ENCODE measurements at regions not wholly inside any gene's neighbourhood (a gene's known extent, or its start where the extent isn't known, plus 50 kb on each side); places are given as distances from the start of the nearest gene placed in this dataset.
A peak's percentile ranks its signal among the peaks of the same experiment; 100 is the strongest.

DNA sequence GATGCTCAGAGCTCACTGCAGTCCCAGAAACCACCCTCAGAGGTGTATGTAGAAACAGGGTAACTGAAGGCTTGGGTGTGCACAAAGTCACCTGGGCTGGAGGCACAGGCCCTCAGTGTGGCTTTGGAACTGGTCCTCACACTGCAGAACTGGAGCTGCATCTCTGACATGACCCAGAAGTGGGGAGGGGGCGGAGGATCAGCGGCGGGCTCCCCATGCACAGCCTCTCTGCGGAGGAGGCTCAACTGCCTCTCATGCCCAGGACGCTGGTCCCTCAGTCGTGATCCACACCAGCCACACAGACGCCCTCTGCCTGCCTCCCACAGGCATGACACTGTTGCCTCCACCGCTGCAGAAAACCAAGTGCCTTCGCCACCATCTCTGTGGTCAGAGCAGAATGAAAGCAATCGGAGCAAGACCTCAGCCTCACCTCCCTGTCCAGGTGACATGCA lies 73.7 kb downstream of the TM2D3 start (continued):
- TF ChIP-seq, protein P1, sequence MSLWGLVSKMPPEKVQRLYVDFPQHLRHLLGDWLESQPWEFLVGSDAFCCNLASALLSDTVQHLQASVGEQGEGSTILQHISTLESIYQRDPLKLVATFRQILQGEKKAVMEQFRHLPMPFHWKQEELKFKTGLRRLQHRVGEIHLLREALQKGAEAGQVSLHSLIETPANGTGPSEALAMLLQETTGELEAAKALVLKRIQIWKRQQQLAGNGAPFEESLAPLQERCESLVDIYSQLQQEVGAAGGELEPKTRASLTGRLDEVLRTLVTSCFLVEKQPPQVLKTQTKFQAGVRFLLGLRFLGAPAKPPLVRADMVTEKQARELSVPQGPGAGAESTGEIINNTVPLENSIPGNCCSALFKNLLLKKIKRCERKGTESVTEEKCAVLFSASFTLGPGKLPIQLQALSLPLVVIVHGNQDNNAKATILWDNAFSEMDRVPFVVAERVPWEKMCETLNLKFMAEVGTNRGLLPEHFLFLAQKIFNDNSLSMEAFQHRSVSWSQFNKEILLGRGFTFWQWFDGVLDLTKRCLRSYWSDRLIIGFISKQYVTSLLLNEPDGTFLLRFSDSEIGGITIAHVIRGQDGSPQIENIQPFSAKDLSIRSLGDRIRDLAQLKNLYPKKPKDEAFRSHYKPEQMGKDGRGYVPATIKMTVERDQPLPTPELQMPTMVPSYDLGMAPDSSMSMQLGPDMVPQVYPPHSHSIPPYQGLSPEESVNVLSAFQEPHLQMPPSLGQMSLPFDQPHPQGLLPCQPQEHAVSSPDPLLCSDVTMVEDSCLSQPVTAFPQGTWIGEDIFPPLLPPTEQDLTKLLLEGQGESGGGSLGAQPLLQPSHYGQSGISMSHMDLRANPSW (CRISPR knock-in tag; IDR thresholded peaks at IDR 0.05; ENCODE audit: borderline replicate concordance): no peak
- peak; percentile 77 for TF ChIP-seq SMC3 (IDR thresholded peaks at IDR 0.05; ENCODE audit: low read length)
- TF ChIP-seq LCORL (IDR thresholded peaks at IDR 0.05): no peak
- TF ChIP-seq LCORL (CRISPR knock-in tag; IDR thresholded peaks at IDR 0.05): no peak
- TF ChIP-seq ZNF616 (CRISPR knock-in tag; IDR thresholded peaks at IDR 0.05; ENCODE audit: low read depth): no peak
- TF ChIP-seq TEAD3 (CRISPR knock-in tag; optimal IDR thresholded peaks at IDR 0.05; ENCODE audit: borderline replicate concordance): no peak
- TF ChIP-seq, protein P2, sequence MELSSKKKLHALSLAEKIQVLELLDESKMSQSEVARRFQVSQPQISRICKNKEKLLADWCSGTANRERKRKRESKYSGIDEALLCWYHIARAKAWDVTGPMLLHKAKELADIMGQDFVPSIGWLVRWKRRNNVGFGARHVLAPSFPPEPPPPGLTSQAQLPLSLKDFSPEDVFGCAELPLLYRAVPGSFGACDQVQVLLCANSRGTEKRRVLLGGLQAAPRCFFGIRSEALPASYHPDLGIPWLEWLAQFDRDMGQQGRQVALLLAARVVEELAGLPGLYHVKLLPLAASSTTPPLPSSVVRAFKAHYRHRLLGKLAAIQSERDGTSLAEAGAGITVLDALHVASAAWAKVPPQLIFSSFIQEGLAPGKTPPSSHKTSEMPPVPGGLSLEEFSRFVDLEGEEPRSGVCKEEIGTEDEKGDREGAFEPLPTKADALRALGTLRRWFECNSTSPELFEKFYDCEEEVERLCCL (CRISPR knock-in tag; IDR thresholded peaks at IDR 0.05; ENCODE audit: borderline replicate concordance): no peak
- TF ChIP-seq, protein P3, sequence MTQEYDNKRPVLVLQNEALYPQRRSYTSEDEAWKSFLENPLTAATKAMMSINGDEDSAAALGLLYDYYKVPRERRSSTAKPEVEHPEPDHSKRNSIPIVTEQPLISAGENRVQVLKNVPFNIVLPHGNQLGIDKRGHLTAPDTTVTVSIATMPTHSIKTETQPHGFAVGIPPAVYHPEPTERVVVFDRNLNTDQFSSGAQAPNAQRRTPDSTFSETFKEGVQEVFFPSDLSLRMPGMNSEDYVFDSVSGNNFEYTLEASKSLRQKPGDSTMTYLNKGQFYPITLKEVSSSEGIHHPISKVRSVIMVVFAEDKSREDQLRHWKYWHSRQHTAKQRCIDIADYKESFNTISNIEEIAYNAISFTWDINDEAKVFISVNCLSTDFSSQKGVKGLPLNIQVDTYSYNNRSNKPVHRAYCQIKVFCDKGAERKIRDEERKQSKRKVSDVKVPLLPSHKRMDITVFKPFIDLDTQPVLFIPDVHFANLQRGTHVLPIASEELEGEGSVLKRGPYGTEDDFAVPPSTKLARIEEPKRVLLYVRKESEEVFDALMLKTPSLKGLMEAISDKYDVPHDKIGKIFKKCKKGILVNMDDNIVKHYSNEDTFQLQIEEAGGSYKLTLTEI (CRISPR knock-in tag; conservative IDR thresholded peaks at IDR 0.05): no peak
- TF ChIP-seq, protein P4, sequence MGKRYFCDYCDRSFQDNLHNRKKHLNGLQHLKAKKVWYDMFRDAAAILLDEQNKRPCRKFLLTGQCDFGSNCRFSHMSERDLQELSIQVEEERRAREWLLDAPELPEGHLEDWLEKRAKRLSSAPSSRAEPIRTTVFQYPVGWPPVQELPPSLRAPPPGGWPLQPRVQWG (CRISPR knock-in tag; IDR thresholded peaks at IDR 0.05; ENCODE audit: borderline replicate concordance, low read depth): no peak
- TF ChIP-seq TCF7 (IDR thresholded peaks at IDR 0.05; ENCODE audit: low read depth): no peak
- TF ChIP-seq, protein P5, sequence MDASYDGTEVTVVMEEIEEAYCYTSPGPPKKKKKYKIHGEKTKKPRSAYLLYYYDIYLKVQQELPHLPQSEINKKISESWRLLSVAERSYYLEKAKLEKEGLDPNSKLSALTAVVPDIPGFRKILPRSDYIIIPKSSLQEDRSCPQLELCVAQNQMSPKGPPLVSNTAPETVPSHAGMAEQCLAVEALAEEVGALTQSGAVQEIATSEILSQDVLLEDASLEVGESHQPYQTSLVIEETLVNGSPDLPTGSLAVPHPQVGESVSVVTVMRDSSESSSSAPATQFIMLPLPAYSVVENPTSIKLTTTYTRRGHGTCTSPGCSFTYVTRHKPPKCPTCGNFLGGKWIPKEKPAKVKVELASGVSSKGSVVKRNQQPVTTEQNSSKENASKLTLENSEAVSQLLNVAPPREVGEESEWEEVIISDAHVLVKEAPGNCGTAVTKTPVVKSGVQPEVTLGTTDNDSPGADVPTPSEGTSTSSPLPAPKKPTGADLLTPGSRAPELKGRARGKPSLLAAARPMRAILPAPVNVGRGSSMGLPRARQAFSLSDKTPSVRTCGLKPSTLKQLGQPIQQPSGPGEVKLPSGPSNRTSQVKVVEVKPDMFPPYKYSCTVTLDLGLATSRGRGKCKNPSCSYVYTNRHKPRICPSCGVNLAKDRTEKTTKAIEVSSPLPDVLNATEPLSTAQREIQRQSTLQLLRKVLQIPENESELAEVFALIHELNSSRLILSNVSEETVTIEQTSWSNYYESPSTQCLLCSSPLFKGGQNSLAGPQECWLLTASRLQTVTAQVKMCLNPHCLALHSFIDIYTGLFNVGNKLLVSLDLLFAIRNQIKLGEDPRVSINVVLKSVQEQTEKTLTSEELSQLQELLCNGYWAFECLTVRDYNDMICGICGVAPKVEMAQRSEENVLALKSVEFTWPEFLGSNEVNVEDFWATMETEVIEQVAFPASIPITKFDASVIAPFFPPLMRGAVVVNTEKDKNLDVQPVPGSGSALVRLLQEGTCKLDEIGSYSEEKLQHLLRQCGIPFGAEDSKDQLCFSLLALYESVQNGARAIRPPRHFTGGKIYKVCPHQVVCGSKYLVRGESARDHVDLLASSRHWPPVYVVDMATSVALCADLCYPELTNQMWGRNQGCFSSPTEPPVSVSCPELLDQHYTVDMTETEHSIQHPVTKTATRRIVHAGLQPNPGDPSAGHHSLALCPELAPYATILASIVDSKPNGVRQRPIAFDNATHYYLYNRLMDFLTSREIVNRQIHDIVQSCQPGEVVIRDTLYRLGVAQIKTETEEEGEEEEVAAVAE (CRISPR knock-in tag; IDR thresholded peaks at IDR 0.05; ENCODE audit: borderline replicate concordance): no peak
- TF ChIP-seq JDP2 (CRISPR knock-in tag; IDR thresholded peaks at IDR 0.05; ENCODE audit: borderline replicate concordance): no peak
- peak; percentile 80 for TF ChIP-seq ZBTB38 (CRISPR knock-in tag; IDR thresholded peaks at IDR 0.05)
- TF ChIP-seq, protein P6, sequence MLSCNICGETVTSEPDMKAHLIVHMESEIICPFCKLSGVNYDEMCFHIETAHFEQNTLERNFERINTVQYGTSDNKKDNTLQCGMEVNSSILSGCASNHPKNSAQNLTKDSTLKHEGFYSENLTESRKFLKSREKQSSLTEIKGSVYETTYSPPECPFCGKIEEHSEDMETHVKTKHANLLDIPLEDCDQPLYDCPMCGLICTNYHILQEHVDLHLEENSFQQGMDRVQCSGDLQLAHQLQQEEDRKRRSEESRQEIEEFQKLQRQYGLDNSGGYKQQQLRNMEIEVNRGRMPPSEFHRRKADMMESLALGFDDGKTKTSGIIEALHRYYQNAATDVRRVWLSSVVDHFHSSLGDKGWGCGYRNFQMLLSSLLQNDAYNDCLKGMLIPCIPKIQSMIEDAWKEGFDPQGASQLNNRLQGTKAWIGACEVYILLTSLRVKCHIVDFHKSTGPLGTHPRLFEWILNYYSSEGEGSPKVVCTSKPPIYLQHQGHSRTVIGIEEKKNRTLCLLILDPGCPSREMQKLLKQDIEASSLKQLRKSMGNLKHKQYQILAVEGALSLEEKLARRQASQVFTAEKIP (CRISPR knock-in tag; IDR thresholded peaks at IDR 0.05; ENCODE audit: borderline replicate concordance): no peak
- no peak for TF ChIP-seq NPAS2 (CRISPR knock-in tag; IDR thresholded peaks at IDR 0.05; ENCODE audit: borderline replicate concordance)
- TF ChIP-seq KDM4B (CRISPR knock-in tag; IDR thresholded peaks at IDR 0.05): no peak
- no peak for TF ChIP-seq ZFY (CRISPR knock-in tag; IDR thresholded peaks at IDR 0.05)
- TF ChIP-seq MIER2 (CRISPR knock-in tag; IDR thresholded peaks at IDR 0.05): no peak
- TF ChIP-seq MATR3 (CRISPR knock-in tag; IDR thresholded peaks at IDR 0.05): no peak
